K562 (cell line): ENCODE measurements at regions not wholly inside any gene's neighbourhood (a gene's known extent, or its start where the extent isn't known, plus 50 kb on each side); places are given as distances from the start of the nearest gene placed in this dataset.

Source experiments
- ATAC-seq: fragments of 200-7000 bp; cut with Tn5 transposase; 3 replicates; pipeline ENCODE4 v1.9.1; 2020; ENCODE audit warnings: moderate library complexity
- BruUV-seq: library from RNA; stranded (reverse); fragments of 400-500 nt; replicated peaks from 2 replicates; lab custom pipeline; 2021; lab: Mats Ljungman, UMichigan
- CTCF ChIA-PET: fragments of 300-600 bp; formaldehyde crosslinking; extraction: SDS; loops from one replicate; lab custom pipeline; 2021; ENCODE audit warnings: low intra/inter-chr PET ratio; lab: Yijun Ruan, JAX
- POLR2A ChIA-PET: fragments of 300-600, 350-650 bp; sonication (Branson Sonifier 250); formaldehyde crosslinking; extraction: SDS; loops from one replicate; lab custom pipeline; 2021; ENCODE audit warnings: antibody characterized with exemption, inconsistent platforms; lab: Yijun Ruan, JAX
- DNase-seq, 4 experiments: peaks; one replicate each; pipeline versions ENCODE4 v3.0.0 to v3.0.0-alpha.2; 2011 to 2018; ENCODE audit warnings: low spot score in 3 of 4, mixed read lengths in 3 of 4; ENCODE audit errors: extremely low read depth in 1 of 4
- FAIRE-seq: peaks from 2 replicates; lab custom pipeline; 2011; peaks lifted over from hg19 to GRCh38; lab: Jason Lieb, UNC
- H2AFZ ChIP-seq: 2 replicates; pipeline ENCODE4 v1.6.0; 2011; ENCODE audit warnings: low read depth, low read length, control low read depth, inconsistent platforms
- H3K27ac ChIP-seq: fragments of 200-600 bp; 3 replicates; pipeline ENCODE4 v1.8.0; 2011; ENCODE audit warnings: low read depth, mild to moderate bottlenecking, control low read depth, inconsistent platforms, low read length, moderate library complexity, mixed read lengths; ENCODE audit errors: extremely low read depth
- H3K27me3 ChIP-seq, 2 experiments: fragments of 300-600 bp in 1 of 2; 2 replicates in 1 of 2; 3 replicates in 1 of 2; pipeline versions ENCODE4 v1.6.0 to v1.8.0; 2011; ENCODE audit warnings: inconsistent platforms in 2 of 2, low read length in 2 of 2, mild to moderate bottlenecking in 1 of 2, mixed read lengths in 1 of 2, moderate library complexity in 1 of 2; ENCODE audit not compliant: control insufficient read depth in 2 of 2, insufficient read depth in 2 of 2
- H3K36me3 ChIP-seq: fragments of 300-600 bp; 3 replicates; pipeline ENCODE4 v1.8.0; 2011; ENCODE audit warnings: mild to moderate bottlenecking, low read length, inconsistent platforms; ENCODE audit not compliant: control insufficient read depth, insufficient read depth
- H3K4me1 ChIP-seq, 2 experiments: fragments of 200-600 bp in 1 of 2; replicated peaks in 1 of 2; 2 replicates in 1 of 2; 3 replicates in 1 of 2; pipeline versions ENCODE4 v1.5.1 to v1.8.0; 2011; ENCODE audit warnings: inconsistent platforms in 2 of 2, low read length in 2 of 2, mild to moderate bottlenecking in 1 of 2, mixed read lengths in 1 of 2, moderate library complexity in 1 of 2; ENCODE audit not compliant: control insufficient read depth in 2 of 2, insufficient read depth in 2 of 2
- H3K4me2 ChIP-seq: 2 replicates; pipeline ENCODE4 v1.6.1; 2011; ENCODE audit warnings: low read length, control low read depth, inconsistent platforms, mixed read lengths; ENCODE audit not compliant: insufficient read depth
- H3K4me3 ChIP-seq: fragments of 200-600 bp; sonication (generic), shearing (Covaris generic); 2 replicates; pipeline ENCODE4 v1.5.1; 2016; ENCODE audit warnings: control low read depth, inconsistent platforms
- H3K79me2 ChIP-seq: fragments of 200-600 bp; 3 replicates; pipeline ENCODE4 v1.8.0; 2011; ENCODE audit warnings: low read length, inconsistent platforms; ENCODE audit not compliant: control insufficient read depth, insufficient read depth
- H3K9ac ChIP-seq, 2 experiments: 2 replicates each; pipeline versions ENCODE4 v1.6.0 to v1.6.1; 2011; ENCODE audit warnings: low read depth in 2 of 2, low read length in 2 of 2, control low read depth in 1 of 2, inconsistent platforms in 1 of 2, mild to moderate bottlenecking in 1 of 2, mixed read lengths in 1 of 2; ENCODE audit not compliant: insufficient read depth in 1 of 2
- H3K9me1 ChIP-seq: one replicate; pipeline ENCODE4 v1.6.0; 2011; ENCODE audit warnings: inconsistent platforms, mild to moderate bottlenecking, low read length, moderate library complexity; ENCODE audit not compliant: control insufficient read depth, insufficient read depth
- H3K9me3 ChIP-seq: replicated peaks from 2 replicates; pipeline ENCODE4 v1.5.1; 2011; ENCODE audit warnings: low read depth, low read length, inconsistent platforms; ENCODE audit not compliant: control insufficient read depth, insufficient read depth
- H4K20me1 ChIP-seq: replicated peaks from 2 replicates; pipeline ENCODE4 v1.6.1; 2011; ENCODE audit warnings: low read length, inconsistent platforms, mixed read lengths; ENCODE audit not compliant: control insufficient read depth, insufficient read depth
- CXXC5 ChIP-seq: fragments of 250-450 bp; sonication (Bioruptor Pico); IDR thresholded peaks from 2 replicates; pipeline ENCODE4 v1.8.0; 2022; ENCODE audit warnings: inconsistent platforms, mild to moderate bottlenecking, moderate library complexity
- ETV5 ChIP-seq: sonication (generic); formaldehyde crosslinking; IDR thresholded peaks from 2 replicates; pipeline ENCODE4 v1.4.0; 2020; ENCODE audit warnings: low read depth, mild to moderate bottlenecking, missing genetic modification reagents
- HDAC3 ChIP-seq: fragments of 450-650 bp; IDR thresholded peaks from 2 replicates; pipeline ENCODE4 v1.6.1; 2018; ENCODE audit warnings: borderline replicate concordance, mild to moderate bottlenecking, moderate library complexity; ENCODE audit not compliant: partially characterized antibody
- KLF1 ChIP-seq: fragments of 450-650 bp; IDR thresholded peaks from 2 replicates; pipeline ENCODE4 v1.6.1; 2016; ENCODE audit warnings: missing genetic modification characterization, missing compliant biosample characterization
- MBD1 ChIP-seq: fragments of 250-450 bp; sonication (Bioruptor Pico); IDR thresholded peaks from 2 replicates; pipeline ENCODE4 v1.8.0; 2022; ENCODE audit warnings: inconsistent platforms
- POLR2H ChIP-seq: IDR thresholded peaks from 2 replicates; pipeline ENCODE4 v1.6.1; 2016; ENCODE audit warnings: missing genetic modification characterization, low read depth, mild to moderate bottlenecking, control low read depth, missing compliant biosample characterization, moderate library complexity
- PRDM10 ChIP-seq: fragments of 450-650 bp; IDR thresholded peaks from 2 replicates; pipeline ENCODE4 v1.6.1; 2018; ENCODE audit not compliant: partially characterized antibody
- ZNF3 ChIP-seq: fragments of 250-450 bp; sonication (Bioruptor Pico); IDR thresholded peaks from 2 replicates; pipeline ENCODE4 v1.5.0; 2021; ENCODE audit warnings: mild to moderate bottlenecking, moderate library complexity
- in situ Hi-C: fragments of 300-500 bp; cut with MboI; formaldehyde crosslinking; loops from 4 replicates; pipeline ENCODE4 v1.15.0; 2018; ENCODE audit warnings: inconsistent platforms, mixed read lengths
- intact Hi-C: fragments of 100-400 bp; cut with micrococcal nuclease; formaldehyde crosslinking; loops from 2 replicates; pipeline ENCODE4 v1.14.2; 2022

DNA sequence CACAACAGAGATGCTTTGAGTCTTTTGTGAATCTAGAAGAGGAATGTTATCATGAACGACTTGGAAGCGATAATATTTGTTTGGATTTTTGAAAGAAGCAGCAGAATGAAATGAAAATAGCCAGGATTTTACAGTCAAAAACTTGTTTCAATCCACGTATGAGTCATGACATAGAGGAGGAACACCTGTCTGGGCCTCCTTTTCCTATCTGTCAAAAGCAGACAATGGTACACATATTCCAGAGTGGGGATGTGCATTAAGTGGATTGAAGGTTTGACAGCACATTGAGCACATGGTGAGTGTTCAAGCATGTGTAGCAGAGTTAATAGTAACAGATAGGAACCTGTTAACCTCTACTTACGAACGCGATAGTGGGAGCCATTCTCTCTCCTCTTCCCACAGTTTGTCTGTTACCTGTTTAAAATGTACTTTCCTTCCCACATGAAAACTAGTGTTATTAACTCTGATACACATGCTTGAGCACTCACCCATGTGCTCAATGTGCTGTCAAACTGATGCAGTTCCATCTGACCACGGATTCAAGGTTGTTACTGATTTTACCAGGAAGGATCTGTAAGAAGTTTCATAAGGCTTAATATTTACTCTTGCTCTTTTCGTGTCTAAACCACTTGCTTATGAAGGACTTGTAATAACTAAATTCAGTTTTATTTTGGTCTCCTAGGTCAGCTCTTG lies 863.4 kb upstream of the SOX11 start (continued):
- TF ChIP-seq PRDM10 = no peak

DNA sequence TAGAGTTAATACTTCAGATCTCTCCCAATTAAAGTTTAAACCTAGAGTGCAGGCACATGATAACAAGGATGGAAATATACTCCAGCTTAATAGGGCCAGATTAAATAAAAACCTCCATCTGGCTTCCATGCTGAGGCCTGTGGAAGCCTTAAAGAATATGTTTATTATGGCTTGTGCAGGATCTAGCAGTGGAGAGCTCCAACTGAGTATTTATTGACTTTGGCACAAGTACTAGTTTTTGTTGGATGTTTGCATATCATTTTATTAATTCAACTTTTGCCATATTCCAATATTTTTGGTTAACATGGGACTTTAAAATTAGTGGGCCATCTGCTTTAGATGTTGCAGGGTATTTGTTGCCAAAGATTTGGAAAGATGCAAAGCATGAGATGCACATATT lies 860.4 kb upstream of the SOX11 start:
- no peak overlapping the region for H3K27ac ChIP-seq
- H2AFZ ChIP-seq = no peak overlapping the region
- H3K4me3 ChIP-seq = no peak overlapping the region
- no peak overlapping the region for H3K4me2 ChIP-seq
- intact Hi-C loops = no loop called here
- no peaks in the 10 kb centered on the region for H3K79me2 ChIP-seq
- no peaks in the 10 kb centered on the region for H3K27me3 ChIP-seq
- CTCF ChIA-PET = no interaction called here
- in situ Hi-C loops = no loop called here
- no peaks in the 10 kb centered on the region for H3K4me1 ChIP-seq
- POLR2A ChIA-PET = no interaction called here
- no peaks in the 10 kb centered on the region for H4K20me1 ChIP-seq
- no peak for ATAC-seq
- no peak for FAIRE-seq
- BruUV-seq = no TSS peak
- H3K9me3 ChIP-seq = no peaks in the 10 kb centered on the region
- DNase-seq = no peak
- no peak for TF ChIP-seq CXXC5 (CRISPR knock-in tag)
- TF ChIP-seq POLR2H (tag) = no peak
- no peak for TF ChIP-seq MBD1 (CRISPR knock-in tag)
- no peak for TF ChIP-seq HDAC3
- no peak for TF ChIP-seq ETV5 (CRISPR knock-in tag)
- TF ChIP-seq ZNF3 (CRISPR knock-in tag) = no peak
- no peak for TF ChIP-seq KLF1 (tag)
- no peaks in the 10 kb centered on the region for H3K9me1 ChIP-seq
- H3K36me3 ChIP-seq = no peaks in the 10 kb centered on the region
- H3K9ac ChIP-seq = no peak overlapping the region
